HEK293 (cell line): ENCODE measurements at regions not wholly inside any gene's neighbourhood (a gene's known extent, or its start where the extent isn't known, plus 50 kb on each side); places are given as distances from the start of the nearest gene placed in this dataset.

ENCODE experiments used
- CTCF ChIA-PET: fragments of 350-600 bp; formaldehyde crosslinking; extraction: SDS; loops from one replicate; lab custom pipeline; 2021; ENCODE audit warnings: antibody characterized with exemption; lab: Yijun Ruan, JAX
- POLR2A ChIA-PET: fragments of 300-600 bp; formaldehyde crosslinking; extraction: SDS; loops from one replicate; lab custom pipeline; 2020; ENCODE audit warnings: antibody characterized with exemption, inconsistent platforms; lab: Yijun Ruan, JAX
- H3K27ac ChIP-seq: fragments of 200-500 bp; sonication (Bioruptor generic); 2 replicates; pipeline ENCODE4 v1.5.1; 2014; ENCODE audit warnings: low read depth, low read length, control low read depth, inconsistent platforms; ENCODE audit errors: extremely low read depth
- H3K36me3 ChIP-seq, 2 experiments: fragments of 200-500 bp in 1 of 2; sonication (Bioruptor generic) in 1 of 2; 1 replicate in 1 of 2; 2 replicates in 1 of 2; pipeline ENCODE4 v1.5.1; 2014 to 2017; ENCODE audit warnings: inconsistent platforms in 2 of 2, low read length in 2 of 2; ENCODE audit not compliant: control insufficient read depth in 2 of 2, insufficient read depth in 1 of 2
- H3K4me1 ChIP-seq: fragments of 200-500 bp; sonication (Bioruptor generic); 2 replicates; pipeline ENCODE4 v1.5.1; 2014; ENCODE audit warnings: mild to moderate bottlenecking, low read length, inconsistent platforms; ENCODE audit not compliant: control insufficient read depth, insufficient read depth
- H3K4me3 ChIP-seq: 2 replicates; pipeline ENCODE4 v1.5.1; 2011; ENCODE audit warnings: low read depth, mild to moderate bottlenecking, control low read depth, low read length, moderate library complexity
- H3K9me3 ChIP-seq: fragments of 200-500 bp; sonication (Bioruptor generic); 2 replicates; pipeline ENCODE4 v1.5.1; 2014; ENCODE audit warnings: low read depth, low read length, inconsistent platforms; ENCODE audit not compliant: control insufficient read depth, insufficient read depth
- CTCF ChIP-seq: fragments of 450-650 bp; formaldehyde crosslinking; IDR thresholded peaks from 2 replicates; pipeline ENCODE4 v1.5.1; 2016; ENCODE audit warnings: missing biosample characterization, missing genetic modification characterization
- FEZF1 ChIP-seq: fragments of 450-650 bp; formaldehyde crosslinking; IDR thresholded peaks from 2 replicates; pipeline ENCODE4 v1.5.1; 2016; ENCODE audit warnings: missing biosample characterization, missing genetic modification characterization
- GFI1B ChIP-seq: fragments of 450-650 bp; formaldehyde crosslinking; IDR thresholded peaks from 2 replicates; pipeline ENCODE4 v1.5.1; 2016; ENCODE audit warnings: missing biosample characterization, missing genetic modification characterization
- GLIS2 ChIP-seq: fragments of 450-650 bp; formaldehyde crosslinking; IDR thresholded peaks from 2 replicates; pipeline ENCODE4 v1.5.1; 2016; ENCODE audit warnings: missing biosample characterization, missing genetic modification characterization
- PBX3 ChIP-seq: sonication (generic); formaldehyde crosslinking; IDR thresholded peaks from 2 replicates; pipeline ENCODE4 v1.8.1; 2022; ENCODE audit warnings: mild to moderate bottlenecking, moderate library complexity, missing genetic modification reagents
- PRDM1 ChIP-seq: fragments of 450-650 bp; formaldehyde crosslinking; IDR thresholded peaks from 2 replicates; pipeline ENCODE4; 2016; ENCODE audit warnings: missing biosample characterization, missing genetic modification characterization
- PRDM10 ChIP-seq: fragments of 450-650 bp; formaldehyde crosslinking; IDR thresholded peaks from 2 replicates; pipeline ENCODE4 v1.5.1; 2016; ENCODE audit warnings: missing biosample characterization, missing genetic modification characterization
- TRIM28 ChIP-seq: IDR thresholded peaks from 2 replicates; pipeline ENCODE4 v1.6.1; 2011; ENCODE audit warnings: low read length, control low read depth, borderline replicate concordance
- WT1 ChIP-seq: fragments of 450-650 bp; formaldehyde crosslinking; IDR thresholded peaks from 2 replicates; pipeline ENCODE4 v1.5.1; 2016; ENCODE audit warnings: missing biosample characterization, missing genetic modification characterization
- ZEB2 ChIP-seq: fragments of 450-650 bp; formaldehyde crosslinking; IDR thresholded peaks from 2 replicates; pipeline ENCODE4 v1.5.1; 2016; ENCODE audit warnings: missing biosample characterization, missing genetic modification characterization
- ZFP69B ChIP-seq: fragments of 450-650 bp; formaldehyde crosslinking; IDR thresholded peaks from 2 replicates; pipeline ENCODE4 v1.5.1; 2016; ENCODE audit warnings: missing biosample characterization, missing genetic modification characterization
- ZNF121 ChIP-seq: fragments of 450-650 bp; formaldehyde crosslinking; IDR thresholded peaks from 2 replicates; pipeline ENCODE4 v1.5.1; 2016; ENCODE audit warnings: missing biosample characterization, missing genetic modification characterization
- ZNF133 ChIP-seq: fragments of 450-650 bp; formaldehyde crosslinking; IDR thresholded peaks from 2 replicates; pipeline ENCODE4 v1.5.1; 2016; ENCODE audit warnings: missing biosample characterization, missing genetic modification characterization
- ZNF169 ChIP-seq: fragments of 450-650 bp; formaldehyde crosslinking; IDR thresholded peaks from 2 replicates; pipeline ENCODE4 v1.5.1; 2016; ENCODE audit warnings: missing biosample characterization, missing genetic modification characterization
- ZNF2 ChIP-seq: fragments of 450-650 bp; formaldehyde crosslinking; IDR thresholded peaks from 2 replicates; pipeline ENCODE4 v1.5.1; 2016; ENCODE audit warnings: missing biosample characterization, missing genetic modification characterization
- ZNF24 ChIP-seq: fragments of 450-650 bp; formaldehyde crosslinking; IDR thresholded peaks from 2 replicates; pipeline ENCODE4 v1.5.1; 2016; ENCODE audit warnings: missing biosample characterization, missing genetic modification characterization
- ZNF37A ChIP-seq: fragments of 450-650 bp; IDR thresholded peaks from 2 replicates; pipeline ENCODE4 v1.5.1; 2018; ENCODE audit warnings: missing biosample characterization, missing genetic modification characterization
- ZNF449 ChIP-seq: fragments of 450-650 bp; formaldehyde crosslinking; IDR thresholded peaks from 2 replicates; pipeline ENCODE4 v1.5.1; 2017; ENCODE audit warnings: missing biosample characterization, mild to moderate bottlenecking, missing genetic modification characterization, moderate library complexity
- ZNF510 ChIP-seq: fragments of 450-650 bp; formaldehyde crosslinking; IDR thresholded peaks from 2 replicates; pipeline ENCODE4 v1.5.1; 2018; ENCODE audit warnings: mild to moderate bottlenecking, missing genetic modification characterization, missing biosample characterization; ENCODE audit not compliant: insufficient replicate concordance
- ZNF629 ChIP-seq: fragments of 450-650 bp; formaldehyde crosslinking; IDR thresholded peaks from 2 replicates; pipeline ENCODE4 v1.5.1; 2017; ENCODE audit warnings: missing biosample characterization, missing genetic modification characterization
- ZNF639 ChIP-seq: fragments of 450-650 bp; formaldehyde crosslinking; IDR thresholded peaks from 2 replicates; pipeline ENCODE4 v1.5.1; 2016; ENCODE audit warnings: missing biosample characterization, missing genetic modification characterization
- ZNF747 ChIP-seq: fragments of 450-650 bp; formaldehyde crosslinking; IDR thresholded peaks from 2 replicates; pipeline ENCODE4 v1.5.1; 2016; ENCODE audit warnings: missing biosample characterization, missing genetic modification characterization
- ZSCAN18 ChIP-seq: fragments of 450-650 bp; formaldehyde crosslinking; IDR thresholded peaks from 2 replicates; pipeline ENCODE4 v1.5.1; 2016; ENCODE audit warnings: missing biosample characterization, missing genetic modification characterization
- ZSCAN23 ChIP-seq: fragments of 450-650 bp; formaldehyde crosslinking; IDR thresholded peaks from 2 replicates; pipeline ENCODE4 v1.5.1; 2016; ENCODE audit warnings: missing biosample characterization, missing genetic modification characterization
- ZSCAN5A ChIP-seq: fragments of 450-650 bp; formaldehyde crosslinking; IDR thresholded peaks from 2 replicates; pipeline ENCODE4 v1.5.1; 2016; ENCODE audit warnings: missing biosample characterization, missing genetic modification characterization

GRCh38 chr10:59090817-59091622, 85.4 kb upstream of the PHYHIPL start (continued):
- no peak for TF ChIP-seq FEZF1 (tag by site-specific recombination)
- TF ChIP-seq ZFP69B (tag by site-specific recombination) = no peak
- TF ChIP-seq TRIM28 = no peak
- no peak for TF ChIP-seq ZNF449 (tag by site-specific recombination)
- TF ChIP-seq PBX3 (CRISPR knock-in tag) = no peak
- no peak for TF ChIP-seq ZNF510
- no peak for TF ChIP-seq ZNF133 (tag by site-specific recombination)
- no peak for TF ChIP-seq ZNF747
- TF ChIP-seq ZNF24 (tag by site-specific recombination) = no peak
- TF ChIP-seq, all 188 proteins: peak for 0

- Histone ChIP-seq H3K9me3 (no peaks in the 10 kb centered on the region), H3K4me3 (no peak overlapping the region), H3K4me1 (no peaks in the 10 kb centered on the region), H3K27ac (no peak overlapping the region), H3K36me3 (no peaks in the 10 kb centered on the region)
- CTCF ChIA-PET = interaction anchor here (1.2 kb wide), 1 partner anchor 141 kb away, joined by 4 read pairs; no protein-coding TSS in a partner anchor
- POLR2A ChIA-PET = no interaction called here
- TF ChIP-seq PRDM1 (tag by site-specific recombination) = no peak
- no peak for TF ChIP-seq ZNF37A (tag by site-specific recombination)
- TF ChIP-seq ZNF2 (tag by site-specific recombination) = no peak
- TF ChIP-seq ZNF629 (tag by site-specific recombination) = no peak
- no peak for TF ChIP-seq ZSCAN23 (tag by site-specific recombination)
- no peak for TF ChIP-seq ZSCAN18 (tag by site-specific recombination)
- no peak for TF ChIP-seq ZNF169 (tag by site-specific recombination)
- no peak for TF ChIP-seq GLIS2 (tag by site-specific recombination)
- no peak for TF ChIP-seq ZNF639
- TF ChIP-seq ZSCAN5A (tag by site-specific recombination) = no peak
- no peak for TF ChIP-seq ZNF121 (tag by site-specific recombination)
- no peak for TF ChIP-seq TRIM28
- TF ChIP-seq PRDM10 (tag by site-specific recombination) = no peak
- no peak for TF ChIP-seq GFI1B (tag by site-specific recombination)
- TF ChIP-seq ZEB2 = no peak
- TF ChIP-seq CTCF (tag by site-specific recombination) = no peak
- no peak for TF ChIP-seq WT1 (tag by site-specific recombination)
Measured at GRCh38 chr10:59093461-59093860, 83.0 kb upstream of the PHYHIPL start.
